HG02642 (cell line): ENCODE measurements at regions not wholly inside any gene's neighbourhood (a gene's known extent, or its start where the extent isn't known, plus 50 kb on each side); places are given as distances from the start of the nearest gene placed in this dataset.

Experiments
- ATAC-seq: cut with Tn5 transposase; IDR thresholded peaks from one replicate; pipeline ENCODE4 v1.9.1; 2021; ENCODE audit warnings: mild to moderate bottlenecking; ENCODE audit not compliant: unreplicated experiment, poor library complexity

DNA sequence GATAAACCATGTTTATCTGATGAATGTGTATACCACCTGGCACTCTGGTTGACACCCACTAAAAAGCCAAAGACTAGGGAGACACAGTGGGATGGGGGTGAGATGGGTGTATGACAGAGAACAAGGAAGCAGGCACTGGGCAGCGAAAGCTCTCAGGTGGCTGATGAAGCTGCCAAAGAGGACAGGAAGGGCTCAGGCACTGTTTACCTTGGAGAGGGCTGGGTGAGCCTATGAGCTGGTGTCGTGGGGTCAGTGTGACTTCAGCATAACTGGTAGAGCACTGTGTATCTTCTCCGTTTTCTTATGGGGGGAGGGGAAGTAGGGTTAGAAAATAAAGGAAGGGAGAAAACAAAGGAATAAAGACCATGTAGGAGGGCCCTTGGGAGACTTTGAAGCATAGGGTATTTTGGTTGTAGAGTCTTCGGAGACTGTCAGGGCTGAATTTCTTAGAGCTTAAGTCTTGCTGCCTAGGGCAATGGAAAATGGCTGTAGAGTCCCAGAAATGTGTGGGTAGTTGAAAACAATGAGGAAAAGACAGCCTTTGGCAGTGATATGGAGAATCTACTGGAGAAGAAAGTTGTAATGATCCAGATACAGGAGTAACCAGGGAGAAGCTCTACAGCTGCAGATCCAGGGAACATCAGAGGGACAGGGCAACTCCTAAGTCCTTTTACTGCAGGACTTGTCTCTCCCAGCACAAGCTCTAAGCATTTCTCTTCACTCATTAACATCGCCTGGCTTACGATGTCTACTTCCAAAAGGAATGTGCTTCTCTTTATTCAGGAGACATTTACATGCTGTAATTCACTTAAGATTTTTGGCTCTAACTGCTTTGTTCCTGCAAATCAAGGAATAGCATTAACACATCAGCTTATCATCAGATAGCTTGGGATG is 120.0 kb downstream of the AQP4 start:
- no peak for ATAC-seq

DNA sequence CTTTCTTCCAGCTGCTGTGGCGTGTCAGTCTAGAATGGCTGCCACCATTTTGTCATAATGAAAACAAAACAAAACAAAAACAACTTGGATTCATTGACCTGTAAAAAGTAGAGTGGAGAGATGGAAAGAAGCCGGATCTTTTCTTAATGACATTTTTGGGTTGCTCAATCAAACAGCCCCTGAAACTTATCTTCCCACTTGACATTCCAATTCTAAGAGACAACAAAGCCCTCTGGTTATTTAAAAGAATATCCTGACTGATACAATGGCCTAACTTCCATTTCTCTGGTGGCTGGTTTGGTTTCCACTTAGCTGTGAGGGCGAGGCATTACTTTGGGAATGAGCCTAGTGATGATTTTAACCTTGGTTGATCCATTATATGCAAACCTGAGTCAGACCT is 123.7 kb downstream of the AQP4 start:
- ATAC-seq: no peak

DNA sequence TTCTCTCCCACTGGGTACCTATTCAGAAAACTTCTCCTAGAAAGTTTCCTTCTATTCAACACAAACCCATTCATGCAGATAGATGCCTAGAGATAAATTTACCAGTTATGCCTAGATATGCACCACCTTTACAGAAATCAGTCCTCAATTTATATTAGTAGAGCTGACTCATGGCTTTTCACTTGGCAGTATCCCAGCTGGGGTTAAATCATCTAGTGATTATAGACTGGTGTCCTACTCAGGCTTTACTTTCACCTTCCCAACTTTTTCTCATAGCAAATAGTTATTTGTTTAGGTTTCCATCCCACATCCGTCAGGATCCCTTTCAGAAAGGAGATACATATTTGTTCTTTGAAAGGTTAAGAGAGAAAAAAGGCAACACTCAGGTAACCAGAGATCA is 124.5 kb downstream of the AQP4 start:
- no peak for ATAC-seq

DNA sequence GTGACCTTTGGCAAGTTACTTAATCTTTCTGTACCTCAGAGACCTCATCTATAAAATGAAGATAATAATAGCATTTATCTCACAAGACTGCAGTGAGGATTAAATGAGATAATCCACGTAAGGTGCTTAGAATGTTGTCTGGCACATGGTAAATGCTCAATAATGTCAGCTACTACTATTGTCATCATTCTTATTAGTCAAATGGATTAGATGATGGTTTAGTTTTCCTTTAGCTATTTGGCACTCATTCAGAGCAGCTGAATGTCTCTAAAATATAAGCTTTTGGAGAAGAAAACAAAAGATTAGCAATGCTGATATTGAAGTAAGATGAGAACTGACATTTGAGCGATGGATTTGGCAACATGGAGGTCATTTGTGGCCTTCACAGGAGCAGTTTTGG is 125.1 kb downstream of the AQP4 start:
- ATAC-seq: no peak

- ATAC-seq: no peak
These were observed 126.8 kb downstream of the AQP4 start for GRCh38 chr18:26738706-26739105.

DNA sequence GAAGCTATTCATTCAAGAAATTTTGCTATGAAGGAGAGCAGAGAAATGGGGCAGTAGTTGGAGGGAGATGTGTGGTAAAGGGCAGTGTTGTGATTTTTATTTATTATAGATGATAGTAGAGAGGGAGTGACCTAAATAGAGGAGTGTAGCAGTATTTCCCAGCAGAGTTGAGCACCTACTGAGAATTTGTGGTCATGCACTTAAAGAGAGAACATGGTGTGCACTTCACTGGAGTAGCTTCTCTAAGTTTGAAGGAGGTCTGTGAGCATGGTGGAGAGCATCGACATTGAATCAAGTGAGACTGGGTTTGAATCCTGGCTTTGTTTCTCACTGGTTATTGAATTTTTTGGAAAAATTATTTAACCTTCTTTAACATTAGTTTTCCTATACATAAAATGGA is 129.2 kb downstream of the AQP4 start:
- no peak for ATAC-seq

DNA sequence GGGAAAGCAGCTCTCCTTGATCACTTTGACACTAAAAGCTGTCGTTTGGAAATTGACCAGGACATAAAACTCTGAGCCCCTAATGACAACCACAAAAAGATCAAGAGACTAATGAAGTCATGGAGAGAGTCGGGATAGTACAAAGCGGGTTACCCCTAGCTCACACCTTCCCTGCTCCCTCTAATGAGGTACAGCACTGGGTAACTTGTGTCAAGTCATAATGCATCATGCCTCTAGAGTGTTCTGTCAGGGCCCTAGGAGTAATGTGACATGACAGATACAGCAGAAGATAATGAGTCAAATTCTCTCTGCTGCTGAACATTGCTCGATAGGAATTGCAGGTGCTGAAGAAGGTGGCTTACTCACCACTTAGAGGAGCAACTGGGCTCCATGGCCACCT is 130.7 kb downstream of the AQP4 start:
- ATAC-seq: no peak

GRCh38 chr18:26729449-26729848 is 136.1 kb downstream of the AQP4 start:
- no peak for ATAC-seq

GRCh38 chr18:26729008-26729407 is 136.5 kb downstream of the AQP4 start:
- no peak for ATAC-seq

DNA sequence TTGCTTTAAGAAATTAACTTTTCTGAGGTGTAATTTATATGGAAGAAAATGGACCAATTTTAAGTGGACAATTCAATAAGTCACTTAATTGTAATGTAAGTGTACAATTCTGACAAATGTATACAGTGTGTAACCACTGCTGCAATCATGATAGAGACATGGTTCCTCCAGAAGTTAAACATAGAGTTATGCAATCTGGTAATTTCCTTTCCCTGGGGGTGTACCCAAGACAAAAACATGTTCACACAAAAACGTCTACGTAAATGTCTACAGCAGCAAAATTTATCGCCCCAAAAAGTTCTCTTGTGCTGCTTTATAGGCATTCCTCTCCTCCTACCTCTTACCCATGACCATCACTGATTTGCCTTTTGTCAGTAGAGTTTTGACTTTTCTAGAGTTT is 141.5 kb downstream of the AQP4 start:
- ATAC-seq: no peak

- no peak for ATAC-seq
These were observed 143.0 kb downstream of the AQP4 start for GRCh38 chr18:26722565-26722931.

DNA sequence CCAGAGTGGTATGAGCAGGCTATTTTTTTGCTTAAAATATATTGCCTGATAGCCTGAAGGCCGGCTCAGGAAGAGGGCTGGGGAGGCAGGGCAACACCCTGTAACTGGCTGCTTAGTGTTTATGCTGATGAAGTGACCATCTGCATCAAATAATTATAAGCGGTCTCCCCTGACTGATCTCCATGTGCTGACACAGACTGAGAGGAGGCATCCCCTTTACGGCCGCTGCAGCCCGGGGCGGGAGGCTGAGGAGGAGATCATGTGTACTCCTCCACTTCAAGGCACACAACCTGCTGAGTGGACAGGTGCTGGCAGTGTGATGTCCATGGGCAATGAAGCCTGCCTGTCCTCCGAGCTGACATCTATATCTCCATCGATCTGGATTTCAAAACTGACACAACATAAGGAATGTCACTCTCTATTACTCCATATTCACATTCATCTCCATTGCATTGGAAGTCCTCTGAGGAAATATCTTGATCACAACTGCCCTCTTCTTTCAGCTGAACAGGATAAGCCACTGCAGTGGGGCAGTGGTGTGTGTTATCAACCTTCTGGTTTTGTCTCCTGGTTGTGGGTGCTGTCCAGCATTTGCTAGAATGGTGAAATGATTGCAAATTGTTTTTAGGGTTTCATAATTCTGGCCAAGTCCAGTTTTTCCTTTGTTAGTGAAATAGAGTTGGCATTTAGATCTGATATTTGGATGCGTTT is 143.5 kb downstream of the AQP4 start:
- ATAC-seq: no peak

- no peak for ATAC-seq
These were observed 145.6 kb downstream of the AQP4 start for GRCh38 chr18:26719896-26720295.

GRCh38 chr18:26717123-26717719 is 148.3 kb downstream of the AQP4 start:
- no peak for ATAC-seq

GRCh38 chr18:26714739-26715138 is 150.8 kb downstream of the AQP4 start:
- no peak for ATAC-seq

DNA sequence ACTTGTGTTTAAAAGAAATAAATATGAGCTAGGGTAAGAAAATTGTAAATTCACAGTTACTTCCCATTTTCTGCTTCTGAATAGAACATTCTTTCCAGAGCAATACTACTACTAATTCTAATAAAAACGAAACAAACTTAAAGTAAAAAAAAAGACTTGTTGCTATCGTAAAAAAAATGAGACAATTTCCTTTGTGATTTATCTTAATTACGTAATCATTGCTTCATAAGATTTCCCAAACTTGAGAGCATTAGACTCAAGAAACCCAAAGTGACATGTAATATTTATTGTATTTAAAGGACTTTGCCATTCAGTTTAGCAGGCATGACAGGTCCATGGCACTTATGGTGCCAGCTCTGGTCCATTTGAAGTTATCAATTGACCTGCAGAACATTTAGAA is 153.8 kb downstream of the AQP4 start:
- ATAC-seq: no peak

- peak; percentile 84 for ATAC-seq
These were observed 154.9 kb downstream of the AQP4 start for GRCh38 chr18:26710470-26711096.

GRCh38 chr18:26709897-26710296 is 155.6 kb downstream of the AQP4 start:
- ATAC-seq: no peak

GRCh38 chr18:26708806-26709716 is 156.4 kb downstream of the AQP4 start:
- ATAC-seq: no peak

DNA sequence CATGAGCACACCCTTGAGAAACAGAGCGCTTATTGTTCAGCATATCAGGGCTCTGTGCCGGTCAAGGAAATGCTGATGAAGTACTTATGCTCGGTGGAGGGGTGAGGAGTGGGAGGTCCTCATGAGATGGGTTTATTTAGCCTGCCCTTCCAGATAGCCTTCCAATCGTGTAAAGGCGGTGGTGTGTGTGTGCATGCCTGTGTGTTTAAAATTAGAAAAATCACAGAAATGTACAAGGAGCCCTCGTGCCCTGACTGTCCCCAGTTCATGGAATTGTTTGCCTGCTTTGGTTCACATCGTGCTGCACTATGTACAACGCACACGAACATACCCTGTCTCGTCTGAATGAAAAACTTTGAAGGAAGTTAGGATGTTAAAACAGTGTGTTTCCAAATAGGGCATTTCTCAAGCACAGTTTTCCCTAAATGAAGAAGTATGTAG is 158.6 kb downstream of the AQP4 start:
- ATAC-seq: no peak
